ENCODE measurements at regions not wholly inside any gene's neighbourhood (a gene's known extent, or its start where the extent isn't known, plus 50 kb on each side); places are given as distances from the start of the nearest gene placed in this dataset.

DNA sequence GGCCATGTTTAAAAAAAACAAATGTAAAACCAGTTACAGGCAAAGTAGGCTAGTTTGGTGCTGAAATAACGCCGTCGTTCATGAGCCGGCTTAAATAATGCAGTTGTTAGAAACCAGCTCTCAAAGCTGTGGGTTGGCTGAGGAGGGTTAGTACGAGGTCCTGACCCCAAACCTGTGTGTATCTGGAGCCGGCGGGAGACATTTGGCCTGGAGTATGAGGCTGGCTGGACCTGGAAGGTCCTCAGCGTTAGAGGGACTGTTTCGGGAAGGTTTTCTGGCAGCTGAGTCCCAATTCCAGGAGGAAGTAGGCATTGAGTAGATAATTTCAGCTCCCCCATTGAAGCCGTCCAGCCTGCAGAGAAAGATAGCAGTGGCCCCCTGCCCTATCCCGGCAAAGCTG is 73.4 kb upstream of the PPP2R3B start:
- CTCF ChIA-PET = no interaction called here
- no peaks in the 10 kb centered on the region for H3K9me3 ChIP-seq (ENCODE audit: control insufficient read depth, insufficient read depth, low read depth, low read length)
- TF ChIP-seq ZNF555 (tag by site-specific recombination; conservative IDR thresholded peaks at IDR 0.05) = no peak
- no peak for TF ChIP-seq ZNF529 (tag by site-specific recombination; IDR thresholded peaks at IDR 0.05; ENCODE audit: insufficient replicate concordance)
- H3K36me3 ChIP-seq (ENCODE audit: control insufficient read depth in 2 of 2, insufficient read depth in 1 of 2, low read length in 2 of 2) = no peaks in the 10 kb centered on the region
- H3K4me1 ChIP-seq (ENCODE audit: control insufficient read depth, insufficient read depth, low read length) = no peaks in the 10 kb centered on the region
- POLR2A ChIA-PET = no interaction called here
- no peak overlapping the region for H3K27ac ChIP-seq (ENCODE audit: extremely low read depth, low read depth, low read length)
- H3K4me3 ChIP-seq (ENCODE audit: low read depth, low read length) = no peak overlapping the region

DNA sequence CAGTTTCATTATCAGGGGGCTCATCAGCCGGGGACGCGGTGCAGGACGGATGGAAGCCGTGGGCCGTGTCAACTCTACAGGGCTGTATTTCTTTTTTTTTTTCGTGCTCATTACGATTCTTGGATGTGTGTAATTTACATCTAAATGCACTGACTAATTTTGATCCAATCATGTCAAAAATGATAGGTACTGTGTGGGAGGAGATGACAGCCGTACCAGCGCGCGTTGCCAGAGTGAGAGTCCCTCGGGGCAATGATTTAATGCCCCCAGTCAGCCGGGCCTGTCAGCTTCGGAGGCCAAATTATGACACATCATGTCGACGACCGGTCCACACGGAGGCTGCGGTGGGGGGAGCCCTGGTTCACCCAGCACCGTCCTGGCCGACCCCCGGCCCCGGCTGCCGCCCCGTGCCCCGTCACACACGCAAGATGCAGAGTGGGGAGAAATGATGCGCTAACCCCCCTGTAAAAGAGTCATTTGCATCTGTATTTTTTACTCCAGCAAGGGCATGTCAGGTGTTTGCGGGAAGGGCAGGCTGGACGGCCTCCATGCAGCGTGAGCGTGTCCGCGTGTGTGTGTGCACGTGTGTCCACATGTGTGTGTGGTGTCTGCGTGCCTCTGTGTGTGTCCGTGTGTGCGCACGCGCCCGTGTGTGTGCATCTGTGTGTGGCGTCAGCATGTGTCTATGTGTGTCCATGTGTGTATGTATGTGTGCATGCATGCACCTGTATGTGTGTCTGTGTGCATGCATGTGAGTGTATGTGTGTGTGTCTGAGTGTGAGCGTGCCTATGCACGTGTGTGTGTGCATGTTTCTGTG is 74.3 kb upstream of the PPP2R3B start:
- Histone ChIP-seq H3K4me3 (ENCODE audit: low read depth, low read length) (no peak overlapping the region), H3K9me3 (ENCODE audit: control insufficient read depth, insufficient read depth, low read depth, low read length) (no peaks in the 10 kb centered on the region), H3K36me3 (ENCODE audit: control insufficient read depth in 2 of 2, insufficient read depth in 1 of 2, low read length in 2 of 2) (no peaks in the 10 kb centered on the region), H3K4me1 (ENCODE audit: control insufficient read depth, insufficient read depth, low read length) (no peaks in the 10 kb centered on the region), H3K27ac (ENCODE audit: extremely low read depth, low read depth, low read length) (no peak overlapping the region)
- ChIA-PET POLR2A (no interaction called here), CTCF (no interaction called here)
- TF ChIP-seq, protein P1, sequence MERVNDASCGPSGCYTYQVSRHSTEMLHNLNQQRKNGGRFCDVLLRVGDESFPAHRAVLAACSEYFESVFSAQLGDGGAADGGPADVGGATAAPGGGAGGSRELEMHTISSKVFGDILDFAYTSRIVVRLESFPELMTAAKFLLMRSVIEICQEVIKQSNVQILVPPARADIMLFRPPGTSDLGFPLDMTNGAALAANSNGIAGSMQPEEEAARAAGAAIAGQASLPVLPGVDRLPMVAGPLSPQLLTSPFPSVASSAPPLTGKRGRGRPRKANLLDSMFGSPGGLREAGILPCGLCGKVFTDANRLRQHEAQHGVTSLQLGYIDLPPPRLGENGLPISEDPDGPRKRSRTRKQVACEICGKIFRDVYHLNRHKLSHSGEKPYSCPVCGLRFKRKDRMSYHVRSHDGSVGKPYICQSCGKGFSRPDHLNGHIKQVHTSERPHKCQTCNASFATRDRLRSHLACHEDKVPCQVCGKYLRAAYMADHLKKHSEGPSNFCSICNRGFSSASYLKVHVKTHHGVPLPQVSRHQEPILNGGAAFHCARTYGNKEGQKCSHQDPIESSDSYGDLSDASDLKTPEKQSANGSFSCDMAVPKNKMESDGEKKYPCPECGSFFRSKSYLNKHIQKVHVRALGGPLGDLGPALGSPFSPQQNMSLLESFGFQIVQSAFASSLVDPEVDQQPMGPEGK (tag by site-specific recombination; IDR thresholded peaks at IDR 0.05) = no peak
- TF ChIP-seq, protein P2, sequence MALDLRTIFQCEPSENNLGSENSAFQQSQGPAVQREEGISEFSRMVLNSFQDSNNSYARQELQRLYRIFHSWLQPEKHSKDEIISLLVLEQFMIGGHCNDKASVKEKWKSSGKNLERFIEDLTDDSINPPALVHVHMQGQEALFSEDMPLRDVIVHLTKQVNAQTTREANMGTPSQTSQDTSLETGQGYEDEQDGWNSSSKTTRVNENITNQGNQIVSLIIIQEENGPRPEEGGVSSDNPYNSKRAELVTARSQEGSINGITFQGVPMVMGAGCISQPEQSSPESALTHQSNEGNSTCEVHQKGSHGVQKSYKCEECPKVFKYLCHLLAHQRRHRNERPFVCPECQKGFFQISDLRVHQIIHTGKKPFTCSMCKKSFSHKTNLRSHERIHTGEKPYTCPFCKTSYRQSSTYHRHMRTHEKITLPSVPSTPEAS (tag by site-specific recombination; IDR thresholded peaks at IDR 0.05) = peak; percentile 46; the same call in 1 of the 2 replicates

DNA sequence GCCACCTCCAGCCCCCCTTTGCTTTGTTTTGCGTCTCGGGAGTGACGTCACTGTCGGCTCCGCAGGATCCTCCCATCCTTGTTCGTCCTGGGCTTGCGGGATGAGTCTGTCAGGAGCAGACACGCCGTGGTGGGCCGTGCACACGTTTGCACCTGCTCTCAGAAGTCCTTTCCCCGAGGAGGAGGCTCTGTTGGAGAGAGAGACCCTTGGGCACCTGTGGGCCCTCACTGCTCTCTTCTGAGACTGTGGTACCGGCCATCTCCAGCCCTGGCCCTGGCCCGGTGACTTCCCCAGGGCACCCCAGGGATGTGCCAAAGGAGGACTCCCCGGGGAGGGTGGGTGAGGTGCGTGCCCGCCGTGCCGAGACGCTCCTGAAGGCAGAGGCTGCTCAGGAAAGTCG is 76.1 kb upstream of the PPP2R3B start:
- ChIA-PET POLR2A (no interaction called here), CTCF (no interaction called here)
- no peaks in the 10 kb centered on the region for H3K36me3 ChIP-seq (ENCODE audit: control insufficient read depth in 2 of 2, insufficient read depth in 1 of 2, low read length in 2 of 2)
- no peak overlapping the region for H3K27ac ChIP-seq (ENCODE audit: extremely low read depth, low read depth, low read length)
- no peak overlapping the region for H3K4me3 ChIP-seq (ENCODE audit: low read depth, low read length)
- H3K4me1 ChIP-seq (ENCODE audit: control insufficient read depth, insufficient read depth, low read length) = no peaks in the 10 kb centered on the region
- H3K9me3 ChIP-seq (ENCODE audit: control insufficient read depth, insufficient read depth, low read depth, low read length) = no peaks in the 10 kb centered on the region
- TF ChIP-seq YY1 (tag by site-specific recombination; IDR thresholded peaks at IDR 0.05) = no peak
- no peak for TF ChIP-seq ZNF354C (tag by site-specific recombination; IDR thresholded peaks at IDR 0.05; ENCODE audit: borderline replicate concordance, low read depth)
- TF ChIP-seq, protein P3, sequence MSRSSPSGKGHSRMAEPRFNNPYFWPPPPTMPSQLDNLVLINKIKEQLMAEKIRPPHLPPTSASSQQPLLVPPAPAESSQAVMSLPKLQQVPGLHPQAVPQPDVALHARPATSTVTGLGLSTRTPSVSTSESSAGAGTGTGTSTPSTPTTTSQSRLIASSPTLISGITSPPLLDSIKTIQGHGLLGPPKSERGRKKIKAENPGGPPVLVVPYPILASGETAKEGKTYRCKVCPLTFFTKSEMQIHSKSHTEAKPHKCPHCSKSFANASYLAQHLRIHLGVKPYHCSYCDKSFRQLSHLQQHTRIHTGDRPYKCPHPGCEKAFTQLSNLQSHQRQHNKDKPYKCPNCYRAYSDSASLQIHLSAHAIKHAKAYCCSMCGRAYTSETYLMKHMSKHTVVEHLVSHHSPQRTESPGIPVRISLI (tag by site-specific recombination; IDR thresholded peaks at IDR 0.05) = no peak
- TF ChIP-seq, protein P2 (tag by site-specific recombination; IDR thresholded peaks at IDR 0.05) = no peak
- TF ChIP-seq, protein P4, sequence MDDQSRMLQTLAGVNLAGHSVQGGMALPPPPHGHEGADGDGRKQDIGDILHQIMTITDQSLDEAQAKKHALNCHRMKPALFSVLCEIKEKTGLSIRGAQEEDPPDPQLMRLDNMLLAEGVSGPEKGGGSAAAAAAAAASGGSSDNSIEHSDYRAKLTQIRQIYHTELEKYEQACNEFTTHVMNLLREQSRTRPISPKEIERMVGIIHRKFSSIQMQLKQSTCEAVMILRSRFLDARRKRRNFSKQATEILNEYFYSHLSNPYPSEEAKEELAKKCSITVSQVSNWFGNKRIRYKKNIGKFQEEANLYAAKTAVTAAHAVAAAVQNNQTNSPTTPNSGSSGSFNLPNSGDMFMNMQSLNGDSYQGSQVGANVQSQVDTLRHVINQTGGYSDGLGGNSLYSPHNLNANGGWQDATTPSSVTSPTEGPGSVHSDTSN (CRISPR knock-in tag; IDR thresholded peaks at IDR 0.05) = no peak
- TF ChIP-seq, protein P5, sequence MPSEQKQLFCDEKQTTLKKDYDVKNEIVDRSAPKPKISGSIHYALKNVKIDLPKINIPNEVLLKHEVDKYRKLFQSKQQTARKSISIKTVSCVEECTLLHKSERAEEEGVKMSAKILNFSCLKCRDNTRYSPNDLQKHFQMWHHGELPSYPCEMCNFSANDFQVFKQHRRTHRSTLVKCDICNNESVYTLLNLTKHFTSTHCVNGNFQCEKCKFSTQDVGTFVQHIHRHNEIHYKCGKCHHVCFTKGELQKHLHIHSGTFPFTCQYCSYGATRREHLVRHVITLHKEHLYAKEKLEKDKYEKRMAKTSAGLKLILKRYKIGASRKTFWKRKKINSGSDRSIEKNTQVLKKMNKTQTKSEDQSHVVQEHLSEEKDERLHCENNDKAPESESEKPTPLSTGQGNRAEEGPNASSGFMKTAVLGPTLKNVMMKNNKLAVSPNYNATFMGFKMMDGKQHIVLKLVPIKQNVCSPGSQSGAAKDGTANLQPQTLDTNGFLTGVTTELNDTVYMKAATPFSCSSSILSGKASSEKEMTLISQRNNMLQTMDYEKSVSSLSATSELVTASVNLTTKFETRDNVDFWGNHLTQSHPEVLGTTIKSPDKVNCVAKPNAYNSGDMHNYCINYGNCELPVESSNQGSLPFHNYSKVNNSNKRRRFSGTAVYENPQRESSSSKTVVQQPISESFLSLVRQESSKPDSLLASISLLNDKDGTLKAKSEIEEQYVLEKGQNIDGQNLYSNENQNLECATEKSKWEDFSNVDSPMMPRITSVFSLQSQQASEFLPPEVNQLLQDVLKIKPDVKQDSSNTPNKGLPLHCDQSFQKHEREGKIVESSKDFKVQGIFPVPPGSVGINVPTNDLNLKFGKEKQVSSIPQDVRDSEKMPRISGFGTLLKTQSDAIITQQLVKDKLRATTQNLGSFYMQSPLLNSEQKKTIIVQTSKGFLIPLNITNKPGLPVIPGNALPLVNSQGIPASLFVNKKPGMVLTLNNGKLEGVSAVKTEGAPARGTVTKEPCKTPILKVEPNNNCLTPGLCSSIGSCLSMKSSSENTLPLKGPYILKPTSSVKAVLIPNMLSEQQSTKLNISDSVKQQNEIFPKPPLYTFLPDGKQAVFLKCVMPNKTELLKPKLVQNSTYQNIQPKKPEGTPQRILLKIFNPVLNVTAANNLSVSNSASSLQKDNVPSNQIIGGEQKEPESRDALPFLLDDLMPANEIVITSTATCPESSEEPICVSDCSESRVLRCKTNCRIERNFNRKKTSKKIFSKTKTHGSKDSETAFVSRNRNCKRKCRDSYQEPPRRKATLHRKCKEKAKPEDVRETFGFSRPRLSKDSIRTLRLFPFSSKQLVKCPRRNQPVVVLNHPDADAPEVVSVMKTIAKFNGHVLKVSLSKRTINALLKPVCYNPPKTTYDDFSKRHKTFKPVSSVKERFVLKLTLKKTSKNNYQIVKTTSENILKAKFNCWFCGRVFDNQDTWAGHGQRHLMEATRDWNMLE (tag by site-specific recombination; conservative IDR thresholded peaks at IDR 0.05; ENCODE audit: low read depth) = no peak
- TF ChIP-seq ZBTB7A (tag by site-specific recombination; IDR thresholded peaks at IDR 0.05; ENCODE audit: low read depth) = no peak
- TF ChIP-seq ZNF585B (tag by site-specific recombination; IDR thresholded peaks at IDR 0.05) = no peak
- no peak for TF ChIP-seq PRDM1 (tag by site-specific recombination; IDR thresholded peaks at IDR 0.05)
- no peak for TF ChIP-seq ZBTB17 (tag by site-specific recombination; IDR thresholded peaks at IDR 0.05)
- no peak for TF ChIP-seq KLF8 (tag by site-specific recombination; IDR thresholded peaks at IDR 0.05)
- TF ChIP-seq, protein P6, sequence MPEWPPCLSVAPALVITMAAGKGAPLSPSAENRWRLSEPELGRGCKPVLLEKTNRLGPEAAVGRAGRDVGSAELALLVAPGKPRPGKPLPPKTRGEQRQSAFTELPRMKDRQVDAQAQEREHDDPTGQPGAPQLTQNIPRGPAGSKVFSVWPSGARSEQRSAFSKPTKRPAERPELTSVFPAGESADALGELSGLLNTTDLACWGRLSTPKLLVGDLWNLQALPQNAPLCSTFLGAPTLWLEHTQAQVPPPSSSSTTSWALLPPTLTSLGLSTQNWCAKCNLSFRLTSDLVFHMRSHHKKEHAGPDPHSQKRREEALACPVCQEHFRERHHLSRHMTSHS (tag by site-specific recombination; IDR thresholded peaks at IDR 0.05) = no peak
- TF ChIP-seq ZFP3 (tag by site-specific recombination; IDR thresholded peaks at IDR 0.05; ENCODE audit: low read depth) = no peak

Data from HEK293 (cell line).